ENCODE measurements at regions not wholly inside any gene's neighbourhood (a gene's known extent, or its start where the extent isn't known, plus 50 kb on each side); places are given as distances from the start of the nearest gene placed in this dataset.

- DNase-seq (ENCODE audit: low read depth), result no peak
- H3K4me3 ChIP-seq (ENCODE audit: low read length), result no peak overlapping the region
- no peak for TF ChIP-seq CTCF (conservative IDR thresholded peaks at IDR 0.05; ENCODE audit: low read length)
These were observed 534.0 kb downstream of the ARAP2 start for GRCh38 chr4:35710343-35710742.

GRCh38 chr4:35711127-35711526 lies 533.2 kb downstream of the ARAP2 start:
- no peak for DNase-seq (ENCODE audit: low read depth)
- no peak overlapping the region for H3K4me3 ChIP-seq (ENCODE audit: low read length)
- no peak for TF ChIP-seq CTCF (conservative IDR thresholded peaks at IDR 0.05; ENCODE audit: low read length)

- no peak for TF ChIP-seq CTCF (conservative IDR thresholded peaks at IDR 0.05; ENCODE audit: low read length)
- no peak for DNase-seq (ENCODE audit: low read depth)
- no peak overlapping the region for H3K4me3 ChIP-seq (ENCODE audit: low read length)
These were observed 520.3 kb downstream of the ARAP2 start for GRCh38 chr4:35723973-35724372.

- DNase-seq (ENCODE audit: low read depth), result no peak
- no peak overlapping the region for H3K4me3 ChIP-seq (ENCODE audit: low read length)
- no peak for TF ChIP-seq CTCF (conservative IDR thresholded peaks at IDR 0.05; ENCODE audit: low read length)
These were observed 519.2 kb downstream of the ARAP2 start for GRCh38 chr4:35725131-35725530.

- no peak for DNase-seq (ENCODE audit: low read depth)
- H3K4me3 ChIP-seq (ENCODE audit: low read length), result no peak overlapping the region
- no peak for TF ChIP-seq CTCF (conservative IDR thresholded peaks at IDR 0.05; ENCODE audit: low read length)
These were observed 513.9 kb downstream of the ARAP2 start for GRCh38 chr4:35730414-35730813.

- no peak for DNase-seq (ENCODE audit: low read depth)
- H3K4me3 ChIP-seq (ENCODE audit: low read length), result no peak overlapping the region
- TF ChIP-seq CTCF (conservative IDR thresholded peaks at IDR 0.05; ENCODE audit: low read length), result no peak
These were observed 509.8 kb downstream of the ARAP2 start for GRCh38 chr4:35734381-35735098.

GRCh38 chr4:35739308-35739707 lies 505.0 kb downstream of the ARAP2 start:
- H3K4me3 ChIP-seq (ENCODE audit: low read length), result no peak overlapping the region
- TF ChIP-seq CTCF (conservative IDR thresholded peaks at IDR 0.05; ENCODE audit: low read length), result no peak
- DNase-seq (ENCODE audit: low read depth), result no peak
